A549 (cell line): ENCODE measurements at regions not wholly inside any gene's neighbourhood (a gene's known extent, or its start where the extent isn't known, plus 50 kb on each side); places are given as distances from the start of the nearest gene placed in this dataset.

Source experiments
- ATAC-seq, 2 experiments: fragments of 200-7000 bp in 1 of 2; fragments of >200 bp in 1 of 2; cut with Nextera tagmentation in 1 of 2; cut with Tn5 transposase in 1 of 2; 3 replicates each; pipeline versions ENCODE4 v1.8.0 to v1.9.1; 2018 to 2020; ENCODE audit warnings: mild to moderate bottlenecking in 1 of 2, moderate library complexity in 1 of 2
- CTCF ChIA-PET: fragments of 300-600 bp; sonication (Branson Sonifier 250); formaldehyde crosslinking; extraction: SDS; loops from one replicate; lab custom pipeline; 2021; ENCODE audit warnings: antibody characterized with exemption, inconsistent platforms; lab: Yijun Ruan, JAX
- POLR2A ChIA-PET: fragments of 350-600 bp; formaldehyde crosslinking; extraction: SDS; loops from one replicate; lab custom pipeline; 2021; ENCODE audit warnings: antibody characterized with exemption, inconsistent platforms; lab: Yijun Ruan, JAX
- DNase-seq, 2 experiments: peaks; one replicate each; pipeline versions ENCODE4 v3.0.0 to v3.0.0-alpha.2; 2011 to 2016; ENCODE audit warnings: low read depth in 1 of 2, low spot score in 1 of 2
- FAIRE-seq: peaks from 2 replicates; lab custom pipeline; 2011; peaks lifted over from hg19 to GRCh38; lab: Jason Lieb, UNC
- H3K27ac ChIP-seq, 2 experiments: fragments of >200 bp; sonication (Bioruptor Twin); formaldehyde crosslinking; 3 replicates each; pipeline ENCODE4 v1.5.1; 2016 to 2017
- H3K4me1 ChIP-seq: fragments of >200 bp; sonication (Bioruptor Twin); formaldehyde crosslinking; 3 replicates; pipeline ENCODE4 v1.6.1; 2016
- H3K4me2 ChIP-seq: fragments of >200 bp; sonication (Bioruptor Twin); formaldehyde crosslinking; 3 replicates; pipeline ENCODE4 v1.6.1; 2016
- H3K4me3 ChIP-seq: fragments of >200 bp; sonication (Bioruptor Twin); formaldehyde crosslinking; 3 replicates; pipeline ENCODE4 v1.5.1; 2016
- H3K9me3 ChIP-seq: fragments of >200 bp; sonication (Bioruptor Twin); formaldehyde crosslinking; 3 replicates; pipeline ENCODE4 v1.6.1; 2016
- CBX2 ChIP-seq: fragments of 200-600 bp; sonication (generic); IDR thresholded peaks from 2 replicates; pipeline ENCODE4 v1.6.1; 2016; ENCODE audit warnings: low read depth, mild to moderate bottlenecking, borderline replicate concordance
- CBX8 ChIP-seq: fragments of 200-600 bp; sonication (generic); IDR thresholded peaks from 2 replicates; pipeline ENCODE4 v1.6.1; 2016
- CEBPB ChIP-seq, 2 experiments: fragments of >200 bp in 1 of 2; sonication (Bioruptor Twin) in 1 of 2; formaldehyde crosslinking in 1 of 2; IDR thresholded peaks; 2 replicates each; pipeline ENCODE4 v1.6.1; 2012 to 2016
- CHD2 ChIP-seq: fragments of 150-350 bp; IDR thresholded peaks from 2 replicates; pipeline ENCODE4 v1.6.1; 2014; ENCODE audit warnings: low read length; ENCODE audit not compliant: partially characterized antibody
- CHD4 ChIP-seq: fragments of 200-600 bp; sonication (generic); IDR thresholded peaks from 2 replicates; pipeline ENCODE4 v1.6.1; 2016; ENCODE audit warnings: antibody characterized with exemption, mild to moderate bottlenecking, borderline replicate concordance
- EHF ChIP-seq: fragments of 250-450 bp; sonication (Bioruptor Pico); IDR thresholded peaks from 2 replicates; pipeline ENCODE4 v1.5.0; 2020; ENCODE audit warnings: mild to moderate bottlenecking
- EHMT2 ChIP-seq: fragments of 200-600 bp; sonication (generic); IDR thresholded peaks from 2 replicates; pipeline ENCODE4 v1.6.1; 2016; ENCODE audit warnings: antibody characterized with exemption, low read depth, mild to moderate bottlenecking, moderate library complexity
- EP300 ChIP-seq, 2 experiments: fragments of >200 bp; sonication (Bioruptor Twin); formaldehyde crosslinking; IDR thresholded peaks; 2 replicates in 1 of 2; 3 replicates in 1 of 2; pipeline ENCODE4 v1.6.1; 2016 to 2017
- FOSL2 ChIP-seq, 2 experiments: fragments of 450-650 bp in 1 of 2; fragments of >200 bp in 1 of 2; sonication (Bioruptor Twin) in 1 of 2; formaldehyde crosslinking; IDR thresholded peaks; 2 replicates each; pipeline versions ENCODE4 v1.5.0 to v1.6.1; 2016 to 2020; ENCODE audit warnings: mild to moderate bottlenecking in 1 of 2, moderate library complexity in 1 of 2
- FOXS1 ChIP-seq: fragments of 250-450 bp; sonication (Bioruptor Pico); IDR thresholded peaks from 2 replicates; pipeline ENCODE4 v1.5.0; 2020; ENCODE audit warnings: mild to moderate bottlenecking, moderate library complexity
- GATA3 ChIP-seq: IDR thresholded peaks from 2 replicates; pipeline ENCODE4 v1.6.1; 2012; ENCODE audit warnings: borderline replicate concordance
- HDAC2 ChIP-seq: fragments of 200-600 bp; sonication (generic); IDR thresholded peaks from 2 replicates; pipeline ENCODE4 v1.6.1; 2016
- HEYL ChIP-seq: fragments of 250-450 bp; sonication (Bioruptor Pico); IDR thresholded peaks from 2 replicates; pipeline ENCODE4 v1.8.0; 2021; ENCODE audit warnings: mild to moderate bottlenecking, moderate library complexity
- HOXB5 ChIP-seq: fragments of 250-450 bp; sonication (Bioruptor Pico); IDR thresholded peaks from 2 replicates; pipeline ENCODE4 v1.5.0; 2020; ENCODE audit warnings: mild to moderate bottlenecking, moderate library complexity
- JUN ChIP-seq, 2 experiments: fragments of >200 bp; sonication (Bioruptor Twin); formaldehyde crosslinking; IDR thresholded peaks; 2 replicates in 1 of 2; 3 replicates in 1 of 2; pipeline ENCODE4 v1.6.1; 2016 to 2017
- JUNB ChIP-seq: fragments of >200 bp; sonication (Bioruptor Twin); formaldehyde crosslinking; IDR thresholded peaks from 2 replicates; pipeline ENCODE4 v1.6.1; 2016
- KDM1A ChIP-seq: fragments of 200-600 bp; sonication (generic); IDR thresholded peaks from 2 replicates; pipeline ENCODE4 v1.6.1; 2016; ENCODE audit warnings: low read depth, mild to moderate bottlenecking
- NR3C1 ChIP-seq: fragments of >200 bp; sonication (Bioruptor Twin); formaldehyde crosslinking; IDR thresholded peaks from 3 replicates; pipeline ENCODE4 v1.6.1; 2017
- POLR2A ChIP-seq: IDR thresholded peaks from 2 replicates; pipeline ENCODE4 v1.6.1; 2012; ENCODE audit warnings: mild to moderate bottlenecking, low read length
- RARB ChIP-seq: fragments of 250-450 bp; sonication (Bioruptor Pico); IDR thresholded peaks from 2 replicates; pipeline ENCODE4 v1.8.0; 2021; ENCODE audit warnings: mild to moderate bottlenecking, moderate library complexity
- SMC3 ChIP-seq: fragments of >200 bp; sonication (Bioruptor Twin); formaldehyde crosslinking; IDR thresholded peaks from 3 replicates; pipeline ENCODE4 v1.6.1; 2018; ENCODE audit warnings: inconsistent platforms
- SREBF2 ChIP-seq: fragments of 450-650 bp; IDR thresholded peaks from 2 replicates; pipeline ENCODE4 v1.6.1; 2014; ENCODE audit warnings: mild to moderate bottlenecking, moderate library complexity
- TFCP2L1 ChIP-seq: fragments of 250-450 bp; sonication (Bioruptor Pico); IDR thresholded peaks from 2 replicates; pipeline ENCODE4 v1.5.0; 2021; ENCODE audit warnings: mild to moderate bottlenecking
- TP53 ChIP-seq: fragments of 250-450 bp; sonication (Bioruptor Pico); IDR thresholded peaks from 2 replicates; pipeline ENCODE4 v1.5.0; 2021; ENCODE audit warnings: mild to moderate bottlenecking, moderate library complexity
- ZSCAN20 ChIP-seq: fragments of 250-450 bp; sonication (Bioruptor Pico); IDR thresholded peaks from 2 replicates; pipeline ENCODE4 v1.8.0; 2022; ENCODE audit warnings: mild to moderate bottlenecking, moderate library complexity
- WGBS: methylation state at CpG from one replicate; pipeline ENCODE4 v1.1.6; 2017; ENCODE audit errors: missing lambda C conversion rate; 5-methylcytosine and 5-hydroxymethylcytosine counted together
- TF ChIP-seq, protein P1 (sequence below): fragments of >200 bp; sonication (Bioruptor Twin); formaldehyde crosslinking; IDR thresholded peaks from 3 replicates; pipeline ENCODE4 v1.5.1; 2016
- TF ChIP-seq, protein P2 (sequence below): IDR thresholded peaks from 2 replicates; pipeline ENCODE4 v1.6.1; 2012; ENCODE audit warnings: low read depth, borderline replicate concordance
- TF ChIP-seq, protein P3 (sequence below): IDR thresholded peaks from 2 replicates; pipeline ENCODE4 v1.6.1; 2012
- TF ChIP-seq, protein P4 (sequence below): fragments of >200 bp; sonication (Bioruptor Twin); formaldehyde crosslinking; IDR thresholded peaks from 2 replicates; pipeline ENCODE4 v1.6.1; 2016

DNA sequence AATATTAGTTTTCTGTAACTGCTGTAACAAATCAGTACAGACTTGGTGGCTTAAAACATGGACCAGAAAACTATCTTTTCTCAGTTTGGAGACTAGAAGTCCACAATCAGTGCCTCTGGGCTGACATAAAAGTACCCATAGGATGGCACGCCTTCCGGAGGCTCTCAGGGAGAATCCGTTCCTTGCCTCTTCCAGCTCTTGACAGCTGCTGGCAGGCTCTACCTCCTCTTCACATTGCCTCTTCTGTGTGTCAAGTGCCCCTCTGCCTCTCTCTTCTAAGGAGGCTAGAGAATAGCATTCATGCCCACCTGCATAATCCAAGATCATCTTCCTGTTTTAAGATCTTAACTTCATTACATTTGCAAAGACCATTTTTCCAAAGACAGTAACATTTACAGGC, 1194.2 kb downstream of the EFNB2 start:
- WGBS, result 64% methylated on average over 3 of the region's 3 CpGs
- H3K4me2 ChIP-seq, result no peak overlapping the region
- no peak for ATAC-seq
- H3K9me3 ChIP-seq, result no peaks in the 10 kb centered on the region
- no peak for DNase-seq
- TF ChIP-seq HDAC2 (no peak), KDM1A (no peak), FOSL2 (IDR thresholded peaks at IDR 0.05) (no peak), FOSL2 (CRISPR knock-in tag; IDR thresholded peaks at IDR 0.05) (no peak), JUNB (no peak), JUN (IDR thresholded peaks at IDR 0.05) (no peak), SREBF2 (no peak), HEYL (CRISPR knock-in tag) (no peak), EHMT2 (no peak), TP53 (no peak), HOXB5 (no peak), EHF (no peak), NR3C1 (no peak), SMC3 (no peak), CEBPB (IDR thresholded peaks at IDR 0.05) (no peak), CBX2 (no peak)
- TF ChIP-seq, protein P1, sequence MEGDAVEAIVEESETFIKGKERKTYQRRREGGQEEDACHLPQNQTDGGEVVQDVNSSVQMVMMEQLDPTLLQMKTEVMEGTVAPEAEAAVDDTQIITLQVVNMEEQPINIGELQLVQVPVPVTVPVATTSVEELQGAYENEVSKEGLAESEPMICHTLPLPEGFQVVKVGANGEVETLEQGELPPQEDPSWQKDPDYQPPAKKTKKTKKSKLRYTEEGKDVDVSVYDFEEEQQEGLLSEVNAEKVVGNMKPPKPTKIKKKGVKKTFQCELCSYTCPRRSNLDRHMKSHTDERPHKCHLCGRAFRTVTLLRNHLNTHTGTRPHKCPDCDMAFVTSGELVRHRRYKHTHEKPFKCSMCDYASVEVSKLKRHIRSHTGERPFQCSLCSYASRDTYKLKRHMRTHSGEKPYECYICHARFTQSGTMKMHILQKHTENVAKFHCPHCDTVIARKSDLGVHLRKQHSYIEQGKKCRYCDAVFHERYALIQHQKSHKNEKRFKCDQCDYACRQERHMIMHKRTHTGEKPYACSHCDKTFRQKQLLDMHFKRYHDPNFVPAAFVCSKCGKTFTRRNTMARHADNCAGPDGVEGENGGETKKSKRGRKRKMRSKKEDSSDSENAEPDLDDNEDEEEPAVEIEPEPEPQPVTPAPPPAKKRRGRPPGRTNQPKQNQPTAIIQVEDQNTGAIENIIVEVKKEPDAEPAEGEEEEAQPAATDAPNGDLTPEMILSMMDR, result no peak
- FAIRE-seq, result no peak
- H3K4me3 ChIP-seq, result no peak overlapping the region
- H3K27ac ChIP-seq, result no peak overlapping the region
- ChIA-PET POLR2A (no interaction called here), CTCF (no interaction called here)
- H3K4me1 ChIP-seq, result no peaks in the 10 kb centered on the region

DNA sequence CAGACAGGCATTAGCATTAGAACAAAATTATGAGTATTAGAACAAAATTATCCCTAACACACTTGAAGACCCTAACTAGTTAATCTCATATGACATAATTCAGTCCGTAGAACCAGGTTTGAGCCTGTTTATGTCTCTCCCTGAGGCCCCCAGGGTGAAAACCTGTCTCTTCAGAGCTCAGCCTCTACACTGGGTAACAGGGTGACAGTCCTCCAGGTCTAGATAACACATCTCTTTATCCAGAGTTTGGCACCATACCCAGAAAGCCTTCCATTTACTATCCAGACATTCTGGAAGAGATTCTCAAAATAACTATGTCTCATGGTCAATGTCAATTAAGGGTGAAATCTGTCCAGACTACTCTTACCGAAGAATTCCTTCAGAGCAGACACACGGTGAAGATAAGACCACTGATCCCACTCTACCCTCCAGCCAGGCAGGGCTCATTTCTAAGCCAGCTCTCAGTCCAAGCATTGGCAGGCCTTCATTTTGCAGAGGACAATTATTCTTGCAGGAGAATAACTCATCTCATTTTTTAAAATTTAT, 1195.3 kb downstream of the EFNB2 start:
- CTCF ChIA-PET, result no interaction called here
- Histone ChIP-seq H3K27ac (no peak overlapping the region), H3K4me3 (no peak overlapping the region), H3K4me1 (no peaks in the 10 kb centered on the region), H3K9me3 (no peaks in the 10 kb centered on the region)
- 37% methylated on average over 3 of the region's 3 CpGs for WGBS
- ATAC-seq, result no peak
- TF ChIP-seq, protein P2, sequence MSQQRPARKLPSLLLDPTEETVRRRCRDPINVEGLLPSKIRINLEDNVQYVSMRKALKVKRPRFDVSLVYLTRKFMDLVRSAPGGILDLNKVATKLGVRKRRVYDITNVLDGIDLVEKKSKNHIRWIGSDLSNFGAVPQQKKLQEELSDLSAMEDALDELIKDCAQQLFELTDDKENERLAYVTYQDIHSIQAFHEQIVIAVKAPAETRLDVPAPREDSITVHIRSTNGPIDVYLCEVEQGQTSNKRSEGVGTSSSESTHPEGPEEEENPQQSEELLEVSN, result no peak
- TF ChIP-seq, protein P1, result no peak
- TF ChIP-seq, protein P3, sequence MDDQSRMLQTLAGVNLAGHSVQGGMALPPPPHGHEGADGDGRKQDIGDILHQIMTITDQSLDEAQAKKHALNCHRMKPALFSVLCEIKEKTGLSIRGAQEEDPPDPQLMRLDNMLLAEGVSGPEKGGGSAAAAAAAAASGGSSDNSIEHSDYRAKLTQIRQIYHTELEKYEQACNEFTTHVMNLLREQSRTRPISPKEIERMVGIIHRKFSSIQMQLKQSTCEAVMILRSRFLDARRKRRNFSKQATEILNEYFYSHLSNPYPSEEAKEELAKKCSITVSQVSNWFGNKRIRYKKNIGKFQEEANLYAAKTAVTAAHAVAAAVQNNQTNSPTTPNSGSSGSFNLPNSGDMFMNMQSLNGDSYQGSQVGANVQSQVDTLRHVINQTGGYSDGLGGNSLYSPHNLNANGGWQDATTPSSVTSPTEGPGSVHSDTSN, result no peak
- TF ChIP-seq GATA3, result no peak
- TF ChIP-seq ZSCAN20 (CRISPR knock-in tag), result no peak
- TF ChIP-seq, protein P4, sequence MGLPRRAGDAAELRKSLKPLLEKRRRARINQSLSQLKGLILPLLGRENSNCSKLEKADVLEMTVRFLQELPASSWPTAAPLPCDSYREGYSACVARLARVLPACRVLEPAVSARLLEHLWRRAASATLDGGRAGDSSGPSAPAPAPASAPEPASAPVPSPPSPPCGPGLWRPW, result no peak
- TF ChIP-seq JUNB, result no peak
- no peak for TF ChIP-seq FOXS1 (CRISPR knock-in tag)
- TF ChIP-seq TFCP2L1 (CRISPR knock-in tag), result no peak
- no peak for TF ChIP-seq EP300 (IDR thresholded peaks at IDR 0.05)
- TF ChIP-seq TP53, result no peak
- no peak for TF ChIP-seq CHD2
- no peak for TF ChIP-seq NR3C1
- no peak for TF ChIP-seq POLR2A
- TF ChIP-seq CHD4, result no peak
- no peak for TF ChIP-seq RARB
- TF ChIP-seq CBX8, result no peak
- TF ChIP-seq, all 56 proteins: peak for 0
- H3K4me2 ChIP-seq, result no peak overlapping the region
- FAIRE-seq (no peak), DNase-seq (no peak)
- POLR2A ChIA-PET, result no interaction called here
